GM18520 (cell line): ENCODE measurements at regions not wholly inside any gene's neighbourhood (a gene's known extent, or its start where the extent isn't known, plus 50 kb on each side); places are given as distances from the start of the nearest gene placed in this dataset.

Source experiments
- ATAC-seq: cut with Tn5 transposase; IDR thresholded peaks from one replicate; pipeline ENCODE4 v1.9.1; 2021; ENCODE audit not compliant: unreplicated experiment

DNA sequence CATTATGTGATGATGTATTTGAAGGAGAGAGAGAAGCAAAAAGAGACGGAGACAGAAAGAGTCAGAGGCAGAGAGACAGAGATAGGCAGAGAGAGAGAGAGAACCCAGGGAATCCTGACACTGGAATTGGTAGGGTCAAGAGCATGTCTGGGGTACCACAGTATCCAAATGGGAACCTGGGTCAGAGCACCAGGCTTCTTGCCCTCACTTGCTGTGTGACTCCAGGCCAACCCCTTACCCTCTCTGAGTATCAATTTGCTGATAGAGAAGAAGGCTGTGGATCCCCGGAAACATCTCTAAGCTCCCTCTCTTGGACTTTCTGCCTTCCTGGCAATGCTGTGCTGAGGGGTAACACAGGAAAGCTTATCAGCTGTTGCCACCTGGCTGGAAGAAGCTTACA lies 385.3 kb upstream of the SULF2 start:
- ATAC-seq, result no peak

DNA sequence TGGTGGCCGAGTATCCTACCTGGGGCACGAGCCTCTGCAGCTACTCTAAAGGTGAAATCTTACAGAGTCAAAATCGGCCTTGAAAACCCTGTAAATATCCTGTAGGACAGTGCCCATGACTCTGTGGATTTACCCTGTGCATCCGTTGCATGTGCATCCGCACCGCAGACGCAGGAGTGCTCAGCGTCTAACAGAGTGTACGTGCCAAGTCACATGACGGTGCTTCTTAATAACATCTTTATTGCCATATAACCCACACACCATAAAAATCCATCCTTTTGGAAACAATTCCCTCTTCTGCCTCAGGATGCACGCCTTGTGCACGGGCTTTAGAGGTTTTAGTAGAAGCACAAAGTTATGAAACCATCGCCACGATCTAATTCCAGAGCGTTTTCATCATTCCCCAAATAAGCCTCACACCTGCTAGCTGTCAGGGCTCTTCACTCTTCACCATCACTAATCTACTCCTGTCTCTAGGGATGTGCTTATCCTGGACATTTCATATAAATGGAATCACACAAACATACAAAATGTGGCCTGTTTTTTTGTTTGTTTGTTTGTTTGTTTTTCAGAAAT lies 384.5 kb upstream of the SULF2 start:
- ATAC-seq, result no peak

DNA sequence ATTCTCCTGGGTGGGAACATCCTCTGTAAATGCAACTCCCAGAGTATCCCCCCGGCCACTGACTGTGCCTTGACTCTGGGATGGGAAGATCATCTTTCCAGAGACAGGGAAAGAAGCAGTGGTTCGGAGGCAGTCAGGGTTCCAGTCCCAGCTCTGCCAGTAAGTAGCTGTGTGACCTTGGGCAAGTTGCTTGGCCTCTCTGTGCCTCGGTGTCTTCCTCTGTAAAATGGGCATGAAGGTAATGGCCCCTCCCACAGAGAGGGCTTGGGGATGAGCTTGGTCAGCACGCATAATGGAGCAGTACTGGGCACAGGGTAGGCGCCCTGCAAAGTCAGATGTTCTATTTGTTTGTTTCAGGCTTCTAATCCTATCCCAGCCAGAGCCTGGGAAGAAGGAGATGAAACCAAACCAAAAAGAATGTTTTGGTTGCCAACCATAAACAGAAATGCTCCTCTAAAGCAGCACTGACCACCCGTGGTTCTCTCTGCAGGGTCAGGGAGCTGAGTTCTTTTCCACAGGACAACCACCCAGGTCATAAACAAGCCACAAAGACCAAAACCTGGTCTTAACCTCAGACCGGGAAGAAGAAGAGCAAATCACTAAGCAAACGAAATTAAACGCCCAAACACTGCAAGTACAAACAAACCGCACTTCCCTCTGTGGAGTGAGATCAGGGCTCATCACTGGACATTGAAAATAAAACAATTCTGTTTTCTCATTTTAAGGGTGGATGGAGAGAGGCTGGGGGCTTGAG lies 381.0 kb upstream of the SULF2 start:
- no peak for ATAC-seq

DNA sequence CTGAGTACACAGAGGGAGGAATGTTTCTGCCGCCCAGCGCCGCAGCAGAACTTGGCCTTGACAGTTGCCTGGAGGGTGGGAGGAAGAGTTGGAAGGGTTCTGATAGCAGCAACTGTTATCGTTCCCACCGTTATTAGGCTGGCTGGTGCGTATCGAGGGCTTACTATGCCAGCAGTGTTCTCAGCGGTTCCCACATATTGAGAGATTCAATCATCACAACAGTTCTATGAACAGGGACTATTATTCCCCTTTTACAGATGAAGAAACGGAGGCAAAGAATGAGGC lies 380.1 kb upstream of the SULF2 start:
- ATAC-seq, result no peak

DNA sequence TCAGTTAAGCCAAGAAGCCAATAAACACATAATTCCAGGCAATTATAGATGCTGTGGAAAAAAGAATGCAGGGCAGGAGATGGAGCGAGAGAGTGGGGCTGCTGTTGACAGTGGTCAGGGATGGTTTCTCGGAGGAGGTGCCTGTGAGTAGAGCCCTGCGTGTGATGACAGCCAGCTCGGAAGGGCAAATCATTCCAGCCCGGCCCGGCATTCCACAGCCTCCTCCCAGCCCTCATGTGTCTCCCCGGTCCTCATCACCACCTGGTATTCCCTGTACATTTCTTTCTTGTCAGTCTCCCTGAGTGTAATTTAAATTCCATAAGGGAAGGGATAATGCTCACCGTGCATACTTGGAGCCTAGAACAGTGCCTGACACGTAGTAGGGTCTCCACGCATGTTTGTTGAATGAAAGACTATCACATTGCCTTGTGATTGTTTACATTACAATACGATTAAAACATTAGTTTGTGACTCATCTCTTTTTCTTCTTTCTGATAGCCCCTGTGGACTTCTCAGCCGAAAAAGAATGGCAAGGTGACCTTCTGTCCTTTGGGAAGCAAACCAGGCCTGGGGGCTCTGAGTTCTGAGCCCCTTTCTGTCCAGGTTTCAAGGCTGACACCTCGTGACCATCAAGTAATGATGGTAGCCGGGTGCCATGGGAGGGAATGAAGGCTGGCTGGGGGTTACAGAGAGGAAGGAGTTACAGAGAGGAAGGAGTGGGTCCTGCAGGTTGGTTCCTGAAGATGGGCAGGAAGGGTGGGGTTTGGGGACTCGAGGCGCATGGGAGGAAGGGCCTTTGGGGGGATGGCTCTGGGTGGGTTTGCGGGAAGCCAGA lies 379.5 kb upstream of the SULF2 start:
- ATAC-seq, result no peak

DNA sequence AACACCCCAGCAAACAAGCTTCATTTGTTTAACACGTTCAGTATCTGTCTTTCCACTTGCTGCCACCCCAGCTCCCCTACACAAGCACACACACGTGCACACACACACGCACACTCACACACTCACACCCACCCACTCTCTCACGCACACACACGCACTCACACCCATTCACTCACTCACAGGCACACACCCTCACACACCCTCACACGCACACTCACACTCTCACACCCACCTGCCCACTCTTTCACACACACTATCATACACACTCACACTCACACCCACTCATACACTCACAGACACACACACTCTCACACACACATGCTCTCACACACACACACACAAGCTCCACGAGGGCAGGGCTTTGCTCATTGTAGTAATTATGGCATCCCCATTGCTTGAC lies 378.8 kb upstream of the SULF2 start:
- no peak for ATAC-seq

DNA sequence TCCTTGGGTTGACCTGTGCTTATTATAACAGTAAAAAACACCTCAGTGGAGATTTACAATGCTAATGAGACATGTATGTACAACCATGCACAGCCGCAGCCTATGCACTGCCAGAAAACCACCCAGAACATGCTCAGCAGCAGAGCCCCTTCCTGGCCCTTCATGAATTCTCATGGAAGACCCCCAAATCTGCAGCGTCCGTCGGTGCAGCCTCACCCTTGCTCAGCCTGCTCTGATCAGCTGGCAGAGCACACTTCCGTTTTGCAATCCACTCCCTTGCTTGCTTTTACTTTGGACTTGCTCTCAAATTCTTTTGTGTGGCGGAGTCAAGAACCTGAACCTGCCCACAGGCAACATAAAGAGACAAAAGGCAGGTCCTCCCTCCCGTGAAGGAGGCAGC lies 378.2 kb upstream of the SULF2 start:
- no peak for ATAC-seq

DNA sequence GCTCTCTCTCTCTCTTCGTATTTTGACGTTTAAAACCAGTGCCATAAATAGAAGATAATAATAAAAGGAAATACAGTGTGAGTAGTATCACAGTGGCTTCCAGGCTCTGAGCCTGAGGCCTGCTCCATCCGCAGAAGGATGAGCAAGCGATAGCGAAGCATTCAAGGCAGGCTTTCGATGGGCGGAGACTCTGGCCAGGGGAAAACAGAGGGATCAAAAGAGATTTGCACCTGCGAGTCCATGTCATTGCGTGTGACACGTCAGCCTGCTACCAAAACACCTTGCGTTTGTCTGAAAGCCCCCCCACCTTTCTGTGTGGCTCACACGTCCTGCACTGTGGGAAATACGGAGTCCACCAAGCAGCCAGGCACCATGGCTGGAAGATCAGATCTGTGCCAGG lies 377.3 kb upstream of the SULF2 start:
- no peak for ATAC-seq

DNA sequence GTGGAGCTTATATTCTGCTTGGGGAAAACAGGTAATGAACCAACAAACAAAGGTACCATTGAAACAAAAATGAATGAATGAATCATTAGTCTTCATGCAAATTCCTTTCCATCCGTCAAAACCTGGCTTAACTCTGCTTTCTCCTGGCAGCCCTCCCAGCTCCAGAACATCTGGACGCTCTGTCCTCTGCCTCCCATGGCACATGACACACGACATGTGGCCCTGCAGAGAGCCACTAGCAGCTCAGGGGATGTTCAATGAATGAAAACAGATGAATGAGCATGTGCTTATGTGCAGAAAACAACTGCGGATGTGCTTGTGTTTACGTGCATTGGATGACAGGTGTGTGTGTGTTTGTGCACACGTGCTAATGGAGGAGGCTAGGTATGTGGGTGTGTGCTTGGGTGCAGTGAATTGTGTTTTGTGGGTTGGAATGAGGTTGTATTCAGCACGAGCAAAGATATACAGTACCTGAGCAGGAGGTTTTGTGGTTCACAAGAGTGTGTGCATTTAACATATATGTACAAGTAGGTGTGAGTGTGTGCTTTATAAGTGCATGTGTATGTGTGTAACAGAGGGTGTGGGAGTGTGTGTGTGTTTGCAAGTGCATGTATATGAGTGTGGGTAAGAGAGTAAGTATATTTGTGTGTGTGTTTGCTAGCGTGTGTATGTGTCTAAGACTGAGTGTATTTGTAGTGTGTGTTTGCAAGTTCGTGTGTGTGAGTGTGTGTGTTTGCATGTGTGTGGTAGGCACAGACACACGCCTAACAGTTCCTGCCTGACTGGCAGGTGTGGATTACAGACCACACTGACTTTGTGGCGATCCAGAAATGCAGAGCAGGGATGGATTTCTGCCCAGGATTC lies 374.1 kb upstream of the SULF2 start:
- ATAC-seq, result no peak

DNA sequence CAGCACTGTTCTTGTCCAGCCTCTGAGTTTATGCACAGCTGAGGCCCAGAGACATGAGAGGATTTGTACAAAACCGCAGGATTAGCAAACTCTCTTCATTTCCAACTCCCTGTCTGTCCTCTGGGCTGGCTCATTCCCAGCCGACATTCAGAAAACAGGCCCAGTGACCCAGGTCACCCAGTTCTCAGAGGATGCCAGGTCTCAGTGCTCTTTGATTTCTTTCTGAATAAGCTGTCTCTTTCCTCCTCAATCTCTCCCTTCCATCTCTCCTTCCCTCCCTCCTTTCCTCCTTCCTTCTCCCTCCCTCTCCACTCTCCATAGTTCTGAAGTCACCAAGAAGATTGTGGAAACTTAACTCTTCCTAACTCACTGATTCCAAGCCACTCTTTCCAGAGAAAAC lies 372.7 kb upstream of the SULF2 start:
- no peak for ATAC-seq

DNA sequence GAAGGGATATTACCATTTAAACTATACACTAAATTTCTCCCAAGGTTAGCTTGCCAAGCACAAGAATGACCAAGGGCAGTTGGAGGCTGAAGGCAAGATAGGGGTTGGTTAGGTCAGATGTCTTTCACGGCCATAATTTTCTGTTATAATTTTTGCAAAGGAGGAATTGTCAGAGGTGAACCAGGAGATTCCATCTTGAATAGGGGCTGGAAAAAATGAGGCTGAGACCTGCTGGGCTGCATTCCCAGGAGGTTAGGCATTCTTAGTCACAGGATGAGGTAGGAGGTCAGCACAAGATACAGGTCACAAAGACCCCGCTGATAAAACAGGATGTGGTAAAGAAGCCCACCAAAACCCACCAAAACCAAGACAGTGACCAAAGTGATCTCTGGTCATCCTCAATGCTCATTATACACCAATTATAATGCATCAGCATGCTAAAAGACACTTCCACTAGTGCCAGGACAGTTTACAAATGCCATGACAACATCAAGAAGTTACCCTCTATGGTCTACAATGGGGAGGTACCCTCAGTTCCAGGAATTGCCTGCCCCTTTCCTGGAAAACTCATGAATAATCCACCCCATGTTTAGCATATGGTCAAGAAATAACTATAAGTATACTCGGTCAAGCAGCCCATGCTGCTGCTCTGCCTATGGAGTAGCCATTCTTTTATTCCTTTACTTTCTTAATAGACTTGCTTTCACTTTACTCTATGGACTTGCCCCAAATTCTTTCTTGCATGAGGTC lies 371.8 kb upstream of the SULF2 start:
- no peak for ATAC-seq

DNA sequence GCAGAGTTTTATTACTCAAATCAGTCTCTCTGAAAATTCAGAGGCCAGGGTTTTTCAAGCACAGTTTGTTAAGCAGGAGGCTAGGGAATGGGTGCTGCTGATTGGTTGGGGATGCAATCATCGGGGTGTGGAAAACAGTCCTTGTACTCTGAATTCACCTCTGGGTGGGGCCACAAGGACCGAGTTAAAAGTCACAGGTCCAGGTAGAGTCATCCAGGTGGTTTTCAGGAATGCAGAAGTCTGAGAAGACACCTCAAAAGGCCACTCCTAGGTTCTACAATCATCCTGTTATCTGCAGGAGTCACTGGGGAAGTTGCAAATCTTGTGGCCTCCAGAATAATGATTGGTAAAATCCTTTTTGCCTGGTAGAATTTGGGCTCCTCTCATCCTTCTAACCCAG lies 371.2 kb upstream of the SULF2 start:
- no peak for ATAC-seq

DNA sequence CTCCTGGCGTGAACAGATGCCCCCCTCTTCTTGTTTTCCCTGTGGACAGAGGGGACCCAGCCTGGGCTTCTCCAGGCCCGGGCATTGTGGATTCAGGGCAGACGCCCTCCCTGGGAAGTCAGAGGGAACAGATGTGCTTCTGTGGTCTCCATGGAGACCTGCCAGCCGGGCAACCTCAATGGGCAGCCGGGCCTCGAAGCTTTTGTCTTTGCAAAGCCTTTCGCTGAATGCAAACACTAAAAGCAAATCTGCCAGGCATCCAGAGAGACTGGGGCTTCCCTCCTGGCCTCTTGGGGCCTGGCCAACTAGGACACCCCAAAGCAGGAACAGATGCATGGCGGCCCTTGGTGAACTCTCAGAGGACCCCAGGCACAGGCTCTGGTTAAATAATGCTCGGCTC lies 370.0 kb upstream of the SULF2 start:
- no peak for ATAC-seq

DNA sequence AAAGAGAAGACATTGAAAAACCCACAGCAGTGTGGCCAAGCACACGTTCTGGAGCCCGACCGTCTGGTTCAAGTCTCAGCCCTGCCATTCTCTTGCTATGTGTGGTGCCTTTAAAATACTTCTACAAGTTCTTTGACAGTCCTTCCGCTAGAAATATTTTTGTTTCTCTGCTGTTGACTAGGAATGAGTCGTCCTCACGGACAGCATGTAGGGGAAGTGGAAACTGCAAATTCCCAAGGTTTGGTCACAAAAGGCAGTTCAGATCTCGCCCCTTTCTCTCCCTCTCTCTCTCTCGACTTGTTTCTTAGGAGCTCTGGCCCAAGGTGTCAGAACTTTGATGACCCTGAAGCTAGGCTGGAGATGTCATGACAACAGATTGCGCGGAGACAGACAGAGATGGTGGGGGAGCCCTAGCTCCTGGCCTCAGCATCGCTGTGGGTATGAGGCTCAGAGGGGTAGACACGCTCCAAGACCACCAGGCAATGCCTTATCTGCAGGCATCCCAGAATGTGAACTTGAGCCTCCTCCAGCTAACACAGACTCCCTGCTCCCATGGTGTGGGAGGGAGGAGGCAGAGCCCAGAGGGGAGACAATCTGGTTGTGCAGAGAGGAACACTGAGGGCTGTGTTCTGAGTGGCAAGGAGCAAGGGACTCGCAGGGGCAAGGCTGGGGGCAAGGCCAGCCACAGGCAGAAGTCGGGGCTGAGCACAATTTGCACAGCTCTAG lies 368.9 kb upstream of the SULF2 start:
- ATAC-seq, result no peak

DNA sequence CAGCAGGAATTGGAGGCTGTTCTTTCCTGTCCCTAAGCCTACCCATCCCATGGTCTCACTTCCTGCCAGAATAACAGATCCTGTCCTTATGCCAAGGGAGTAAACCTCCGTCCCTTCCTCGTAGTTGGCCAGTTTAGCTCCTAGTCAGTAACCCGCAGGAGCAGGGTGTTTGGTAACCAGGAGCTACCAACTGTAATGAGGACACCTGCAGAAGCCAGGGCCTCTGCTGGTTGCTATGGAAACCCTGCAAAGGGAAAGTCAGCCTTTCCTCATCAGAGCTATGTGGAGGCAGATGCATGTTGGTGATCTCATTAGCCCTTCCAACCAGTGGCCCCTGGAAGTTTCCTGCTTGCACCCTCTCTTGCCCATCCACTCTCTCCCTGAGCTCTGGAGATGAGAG lies 368.2 kb upstream of the SULF2 start:
- no peak for ATAC-seq

DNA sequence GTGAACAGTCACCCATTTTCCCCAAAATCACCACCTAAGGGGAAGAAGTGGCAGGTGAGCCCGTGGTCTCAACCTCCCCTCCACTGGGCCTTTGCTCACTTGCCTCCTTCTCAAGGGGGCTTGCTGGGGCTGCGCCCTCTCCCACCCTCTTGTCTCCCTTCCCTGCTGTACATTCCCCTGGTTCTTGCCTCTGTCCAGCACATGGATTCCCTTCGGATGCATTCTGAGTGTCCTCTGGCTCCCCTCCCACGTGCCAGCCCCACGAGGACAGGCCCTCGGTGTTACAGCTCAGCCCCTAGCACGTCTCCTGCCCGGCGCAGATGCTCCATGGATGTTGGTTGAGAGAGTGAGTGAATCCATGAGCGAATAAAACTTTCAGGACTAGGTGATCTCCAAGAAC lies 367.8 kb upstream of the SULF2 start:
- ATAC-seq, result no peak

DNA sequence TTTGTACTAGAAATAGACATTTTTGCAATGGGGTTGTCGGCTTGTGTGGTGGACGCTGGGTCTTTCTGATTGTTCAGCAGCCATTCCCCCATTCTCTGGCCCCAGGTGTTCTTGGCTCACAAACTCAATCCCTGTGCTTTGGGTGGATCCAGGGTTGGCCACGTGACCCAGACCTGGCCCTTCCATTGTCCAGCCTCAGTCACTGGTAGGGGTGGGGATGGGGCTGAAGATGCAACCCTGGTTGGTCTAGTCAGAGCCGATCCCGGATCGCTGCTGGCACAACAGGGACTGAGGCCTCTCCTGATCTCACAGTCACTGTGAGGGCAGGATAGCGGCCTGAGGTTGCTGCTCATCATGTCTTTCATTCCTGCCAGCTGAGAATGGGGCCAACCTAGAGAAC lies 365.3 kb upstream of the SULF2 start:
- ATAC-seq, result no peak

DNA sequence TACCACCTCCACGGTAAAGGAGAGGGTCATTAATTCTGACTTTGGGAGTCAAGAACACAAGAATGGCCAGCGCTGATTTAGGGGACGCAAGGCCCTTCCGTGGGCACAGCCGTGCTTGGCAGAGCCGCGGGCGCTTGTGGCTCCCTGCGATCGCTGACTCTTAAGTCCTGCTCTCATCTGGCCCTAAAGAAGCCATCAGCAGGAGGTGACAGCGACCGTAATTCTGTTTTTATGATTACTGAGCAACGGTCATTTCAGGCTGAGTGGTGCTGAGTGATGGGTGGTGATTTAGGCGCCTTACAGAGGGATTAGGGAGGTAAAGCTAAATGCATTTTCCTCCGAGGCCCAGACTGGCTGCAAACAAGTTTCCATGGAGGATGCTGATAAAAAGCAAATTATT lies 364.6 kb upstream of the SULF2 start:
- ATAC-seq, result no peak

DNA sequence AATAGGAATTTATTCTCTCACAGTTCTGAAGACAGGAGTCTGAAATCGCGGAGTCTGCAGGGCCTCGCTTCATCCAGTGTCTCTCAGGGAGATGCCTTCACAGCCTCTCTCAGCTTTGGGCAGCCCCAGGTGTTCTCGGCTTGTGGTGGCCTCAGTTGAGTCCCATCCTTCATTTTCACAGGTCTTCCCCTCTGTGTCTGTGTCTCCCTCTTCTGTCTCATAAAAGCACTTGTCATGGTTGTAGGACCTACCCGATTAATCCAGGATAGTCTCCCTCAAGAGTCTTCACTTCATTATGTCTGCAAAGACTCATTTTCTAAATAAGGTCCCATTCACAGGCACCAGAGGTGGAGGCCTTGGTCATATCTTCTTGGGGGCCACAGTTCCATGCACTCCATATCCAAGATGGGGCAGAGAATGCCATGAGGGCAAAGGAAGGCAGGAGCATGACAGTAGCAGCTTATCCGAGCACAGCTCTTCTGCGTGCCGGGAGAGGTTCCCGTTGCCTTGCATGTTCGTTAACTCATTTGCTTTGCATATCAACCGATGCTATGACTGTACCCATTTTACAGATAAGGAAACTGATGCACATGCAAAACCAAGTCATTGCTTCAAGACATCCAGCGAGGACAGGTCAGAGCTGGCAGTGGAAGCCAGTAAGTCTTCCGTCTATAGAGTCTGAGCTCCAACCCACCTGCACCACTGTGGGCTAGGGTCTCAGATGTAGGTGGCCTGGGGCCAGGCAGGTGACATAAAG lies 363.8 kb upstream of the SULF2 start:
- no peak for ATAC-seq
